ENCODE measurements at regions not wholly inside any gene's neighbourhood (a gene's known extent, or its start where the extent isn't known, plus 50 kb on each side); places are given as distances from the start of the nearest gene placed in this dataset. TPM values are rescaled to one million over a fixed set of nuclear protein-coding genes. Genes with fewer than 3 reads are reported as not detected.

DNA sequence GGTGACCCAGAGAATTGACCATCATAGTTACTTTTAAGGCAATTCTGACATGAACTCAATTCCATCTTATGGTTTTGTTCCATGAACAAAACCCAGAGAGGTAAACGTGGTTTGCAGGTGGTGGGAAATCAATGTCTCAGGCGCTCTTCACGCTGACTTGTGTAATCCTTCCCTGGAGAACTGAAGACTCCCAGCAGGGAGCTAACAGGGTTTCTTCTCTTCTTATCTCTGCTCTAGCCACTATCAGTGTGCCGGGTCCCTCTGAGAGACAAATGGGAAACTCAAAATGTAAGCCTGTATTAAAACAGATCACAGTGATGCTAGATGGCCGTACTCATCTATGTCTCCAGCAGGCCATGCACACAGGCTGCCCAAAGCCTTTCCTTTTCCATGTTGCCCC is 57.6 kb upstream of the ARGLU1 start:
- H3K9me3 Mint-ChIP-seq (ENCODE audit: low read depth) = no peaks in the 10 kb centered on the region
- TF ChIP-seq, protein P1, sequence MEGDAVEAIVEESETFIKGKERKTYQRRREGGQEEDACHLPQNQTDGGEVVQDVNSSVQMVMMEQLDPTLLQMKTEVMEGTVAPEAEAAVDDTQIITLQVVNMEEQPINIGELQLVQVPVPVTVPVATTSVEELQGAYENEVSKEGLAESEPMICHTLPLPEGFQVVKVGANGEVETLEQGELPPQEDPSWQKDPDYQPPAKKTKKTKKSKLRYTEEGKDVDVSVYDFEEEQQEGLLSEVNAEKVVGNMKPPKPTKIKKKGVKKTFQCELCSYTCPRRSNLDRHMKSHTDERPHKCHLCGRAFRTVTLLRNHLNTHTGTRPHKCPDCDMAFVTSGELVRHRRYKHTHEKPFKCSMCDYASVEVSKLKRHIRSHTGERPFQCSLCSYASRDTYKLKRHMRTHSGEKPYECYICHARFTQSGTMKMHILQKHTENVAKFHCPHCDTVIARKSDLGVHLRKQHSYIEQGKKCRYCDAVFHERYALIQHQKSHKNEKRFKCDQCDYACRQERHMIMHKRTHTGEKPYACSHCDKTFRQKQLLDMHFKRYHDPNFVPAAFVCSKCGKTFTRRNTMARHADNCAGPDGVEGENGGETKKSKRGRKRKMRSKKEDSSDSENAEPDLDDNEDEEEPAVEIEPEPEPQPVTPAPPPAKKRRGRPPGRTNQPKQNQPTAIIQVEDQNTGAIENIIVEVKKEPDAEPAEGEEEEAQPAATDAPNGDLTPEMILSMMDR (IDR thresholded peaks at IDR 0.05; ENCODE audit: unreplicated experiment) = no peak

DNA sequence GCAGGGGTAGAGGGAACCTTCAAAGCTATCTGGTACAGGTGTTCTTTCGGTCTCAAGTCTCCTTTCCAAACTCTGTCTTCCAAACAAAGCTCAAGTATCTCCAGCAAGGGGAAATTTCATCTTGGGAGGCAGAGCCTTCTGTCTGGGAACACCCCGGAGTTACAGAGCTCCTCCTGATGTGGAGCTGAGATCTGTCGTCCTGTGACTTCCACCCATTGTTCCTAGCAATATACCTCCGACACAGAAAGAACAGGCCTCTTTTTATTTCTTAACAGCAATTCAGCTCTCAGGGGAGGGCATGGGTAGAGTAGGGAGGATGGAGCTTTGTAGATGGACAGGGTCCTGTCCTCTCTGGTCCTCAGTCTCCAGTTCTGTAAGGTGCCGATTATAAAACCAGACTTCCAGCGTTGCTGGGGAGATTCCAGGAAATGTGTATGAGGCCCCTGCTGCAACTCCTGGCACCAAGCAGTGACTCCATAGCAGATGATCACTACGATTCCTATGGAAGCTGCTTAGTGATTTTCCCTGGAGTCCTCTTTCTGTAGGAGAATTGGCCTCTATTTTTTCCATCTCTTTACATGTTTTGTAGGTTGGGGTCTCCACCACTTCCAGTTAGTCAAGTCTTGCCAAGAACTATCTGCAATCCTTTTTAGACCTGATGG is 56.0 kb upstream of the ARGLU1 start:
- Mint-ChIP-seq H3K36me3 (ENCODE audit: insufficient read depth) (no peaks in the 10 kb centered on the region), H3K27ac (no peak overlapping the region), H3K27me3 (peaks cover 42% of the 10 kb centered on the region), H3K9me3 (ENCODE audit: low read depth) (no peaks in the 10 kb centered on the region), H3K4me1 (ENCODE audit: low read depth) (peaks cover 8% of the 10 kb centered on the region), H3K4me3 (ENCODE audit: low read depth) (no peak overlapping the region)
- TF ChIP-seq, protein P1 (IDR thresholded peaks at IDR 0.05; ENCODE audit: unreplicated experiment) = no peak
- no peak for DNase-seq (ENCODE audit: low spot score, unreplicated experiment)

More for the DNA sequence above, 57.6 kb upstream of the ARGLU1 start:
- H3K27ac Mint-ChIP-seq = no peak overlapping the region
- H3K4me3 Mint-ChIP-seq (ENCODE audit: low read depth) = no peak overlapping the region
- H3K4me1 Mint-ChIP-seq (ENCODE audit: low read depth) = peaks cover under 1% of the 10 kb centered on the region
- no peaks in the 10 kb centered on the region for H3K36me3 Mint-ChIP-seq (ENCODE audit: insufficient read depth)
- DNase-seq (ENCODE audit: low spot score, unreplicated experiment) = no peak
- peaks cover 48% of the 10 kb centered on the region for H3K27me3 Mint-ChIP-seq

DNA sequence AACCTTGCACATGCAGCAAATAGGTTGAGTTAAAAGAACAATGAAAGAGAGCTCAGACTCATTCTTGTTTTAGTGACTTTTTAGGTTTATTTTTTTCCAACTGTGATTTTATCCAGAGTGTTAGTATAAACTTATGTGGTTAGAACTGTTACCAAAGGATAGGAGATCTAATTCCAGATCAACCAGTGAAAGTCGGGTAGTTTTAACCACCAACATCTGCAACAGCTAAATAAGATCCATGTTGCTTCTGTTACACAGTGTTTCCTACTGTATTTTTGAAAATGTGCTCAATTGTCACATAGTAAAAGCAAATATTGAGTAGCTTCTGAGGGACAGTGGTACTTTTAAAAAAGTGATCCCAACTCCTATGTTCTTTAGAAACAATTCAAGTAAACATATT is 53.9 kb upstream of the ARGLU1 start:
- TF ChIP-seq, protein P1 (IDR thresholded peaks at IDR 0.05; ENCODE audit: unreplicated experiment) = no peak
- no peaks in the 10 kb centered on the region for H3K9me3 Mint-ChIP-seq (ENCODE audit: low read depth)
- no peak overlapping the region for H3K27ac Mint-ChIP-seq
- DNase-seq (ENCODE audit: low spot score, unreplicated experiment) = no peak
- no peak overlapping the region for H3K4me3 Mint-ChIP-seq (ENCODE audit: low read depth)
- H3K4me1 Mint-ChIP-seq (ENCODE audit: low read depth) = peaks cover 8% of the 10 kb centered on the region
- no peaks in the 10 kb centered on the region for H3K36me3 Mint-ChIP-seq (ENCODE audit: insufficient read depth)
- peaks cover 44% of the 10 kb centered on the region for H3K27me3 Mint-ChIP-seq

DNA sequence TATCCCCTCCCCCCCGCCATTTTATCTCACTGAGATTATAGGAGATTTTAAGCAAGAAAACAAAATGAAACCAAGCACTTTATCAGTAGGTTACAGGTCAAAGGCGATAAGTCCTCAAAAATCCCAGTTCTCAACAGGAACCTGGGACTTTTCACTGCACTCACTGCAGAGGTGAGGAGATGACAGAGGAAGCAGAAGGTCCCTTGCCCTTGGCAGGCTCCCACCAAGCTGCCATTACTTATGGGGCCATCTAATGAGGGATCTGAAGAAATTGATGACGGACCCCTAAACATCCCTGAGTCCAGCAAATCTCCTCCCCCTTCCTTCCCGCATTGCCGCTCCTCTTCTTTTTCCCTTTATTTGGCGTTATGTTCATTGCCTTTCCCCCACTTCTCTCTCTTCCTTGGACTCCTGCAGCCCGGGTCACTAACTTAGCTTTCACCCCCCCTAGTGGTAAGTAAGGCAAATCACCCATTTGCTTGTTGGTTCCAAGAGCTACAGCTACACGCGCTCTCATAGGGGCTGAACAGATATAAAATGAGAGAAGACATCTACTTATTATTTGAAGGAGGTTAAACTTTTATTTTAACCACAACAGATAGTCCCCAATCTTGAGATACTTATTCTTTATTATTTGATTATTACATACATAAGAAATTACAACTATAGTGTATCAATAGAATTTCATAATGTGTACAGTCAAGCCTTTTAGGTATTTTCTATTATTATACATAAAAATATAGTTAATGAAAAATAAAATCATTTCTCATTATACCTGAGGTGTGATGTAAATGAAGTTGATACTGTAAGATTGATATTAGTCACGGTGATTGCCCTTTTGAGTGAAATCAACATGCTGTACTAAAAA is 52.0 kb upstream of the ARGLU1 start:
- Mint-ChIP-seq H3K36me3 (ENCODE audit: insufficient read depth) (no peaks in the 10 kb centered on the region), H3K27ac (peak overlapping the region; percentile 57), H3K27me3 (peaks cover 37% of the 10 kb centered on the region), H3K4me3 (ENCODE audit: low read depth) (peak overlapping the region; percentile 46), H3K9me3 (ENCODE audit: low read depth) (no peaks in the 10 kb centered on the region), H3K4me1 (ENCODE audit: low read depth) (peaks cover 8% of the 10 kb centered on the region)
- TF ChIP-seq, protein P1 (IDR thresholded peaks at IDR 0.05; ENCODE audit: unreplicated experiment) = peak; percentile 74
- no peak for DNase-seq (ENCODE audit: low spot score, unreplicated experiment)

Small RNAs in the stretch of these regions (microRNA-seq; reads per million reads assigned to microRNA genes)
- gene MIR1267 (ENCODE audit: borderline number of aligned reads, unreplicated experiment) = not detected

All from progenitor cell of endocrine pancreas (in vitro differentiated cells).